ENCODE measurements at regions not wholly inside any gene's neighbourhood (a gene's known extent, or its start where the extent isn't known, plus 50 kb on each side); places are given as distances from the start of the nearest gene placed in this dataset.

DNA sequence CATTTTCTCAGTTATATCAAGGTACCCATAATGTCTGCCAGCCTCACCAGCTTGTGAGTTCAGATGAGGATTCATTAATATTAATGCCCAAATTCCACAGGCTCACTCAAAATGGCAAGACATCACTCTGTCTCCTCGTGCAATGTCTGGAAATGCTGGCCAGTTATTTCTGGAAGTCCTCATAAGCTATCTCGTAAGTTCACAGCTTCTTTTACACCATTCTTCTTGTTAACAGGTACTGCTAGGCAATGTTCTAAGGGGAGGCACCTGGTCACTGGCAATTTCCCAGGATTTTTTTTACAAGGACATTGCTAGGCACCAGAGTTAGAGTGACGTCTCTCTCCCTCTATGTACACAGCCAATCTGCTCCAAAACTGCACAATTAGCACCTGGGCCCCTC is 80.2 kb upstream of the SEMA3C start:
- TF ChIP-seq, protein P1, sequence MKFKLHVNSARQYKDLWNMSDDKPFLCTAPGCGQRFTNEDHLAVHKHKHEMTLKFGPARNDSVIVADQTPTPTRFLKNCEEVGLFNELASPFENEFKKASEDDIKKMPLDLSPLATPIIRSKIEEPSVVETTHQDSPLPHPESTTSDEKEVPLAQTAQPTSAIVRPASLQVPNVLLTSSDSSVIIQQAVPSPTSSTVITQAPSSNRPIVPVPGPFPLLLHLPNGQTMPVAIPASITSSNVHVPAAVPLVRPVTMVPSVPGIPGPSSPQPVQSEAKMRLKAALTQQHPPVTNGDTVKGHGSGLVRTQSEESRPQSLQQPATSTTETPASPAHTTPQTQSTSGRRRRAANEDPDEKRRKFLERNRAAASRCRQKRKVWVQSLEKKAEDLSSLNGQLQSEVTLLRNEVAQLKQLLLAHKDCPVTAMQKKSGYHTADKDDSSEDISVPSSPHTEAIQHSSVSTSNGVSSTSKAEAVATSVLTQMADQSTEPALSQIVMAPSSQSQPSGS (IDR thresholded peaks at IDR 0.05; ENCODE audit: low read length), result no peak
- TF ChIP-seq EGR1 (IDR thresholded peaks at IDR 0.05; ENCODE audit: borderline replicate concordance, low read depth, low read length) (no peak), SP1 (IDR thresholded peaks at IDR 0.05; ENCODE audit: low read depth, low read length) (no peak), SIX5 (IDR thresholded peaks at IDR 0.05; ENCODE audit: low read depth, low read length) (no peak), EP300 (IDR thresholded peaks at IDR 0.05; ENCODE audit: borderline replicate concordance in 1 of 2, low read depth in 2 of 2, low read length in 2 of 2) (no peak)
- TF ChIP-seq, protein P2, sequence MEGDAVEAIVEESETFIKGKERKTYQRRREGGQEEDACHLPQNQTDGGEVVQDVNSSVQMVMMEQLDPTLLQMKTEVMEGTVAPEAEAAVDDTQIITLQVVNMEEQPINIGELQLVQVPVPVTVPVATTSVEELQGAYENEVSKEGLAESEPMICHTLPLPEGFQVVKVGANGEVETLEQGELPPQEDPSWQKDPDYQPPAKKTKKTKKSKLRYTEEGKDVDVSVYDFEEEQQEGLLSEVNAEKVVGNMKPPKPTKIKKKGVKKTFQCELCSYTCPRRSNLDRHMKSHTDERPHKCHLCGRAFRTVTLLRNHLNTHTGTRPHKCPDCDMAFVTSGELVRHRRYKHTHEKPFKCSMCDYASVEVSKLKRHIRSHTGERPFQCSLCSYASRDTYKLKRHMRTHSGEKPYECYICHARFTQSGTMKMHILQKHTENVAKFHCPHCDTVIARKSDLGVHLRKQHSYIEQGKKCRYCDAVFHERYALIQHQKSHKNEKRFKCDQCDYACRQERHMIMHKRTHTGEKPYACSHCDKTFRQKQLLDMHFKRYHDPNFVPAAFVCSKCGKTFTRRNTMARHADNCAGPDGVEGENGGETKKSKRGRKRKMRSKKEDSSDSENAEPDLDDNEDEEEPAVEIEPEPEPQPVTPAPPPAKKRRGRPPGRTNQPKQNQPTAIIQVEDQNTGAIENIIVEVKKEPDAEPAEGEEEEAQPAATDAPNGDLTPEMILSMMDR (IDR thresholded peaks at IDR 0.05; ENCODE audit: control extremely low read depth in 1 of 3, insufficient read depth in 1 of 3, low read depth in 1 of 3, low read length in 3 of 3), result no peak
